ENCODE measurements at regions not wholly inside any gene's neighbourhood (a gene's known extent, or its start where the extent isn't known, plus 50 kb on each side); places are given as distances from the start of the nearest gene placed in this dataset.

DNA sequence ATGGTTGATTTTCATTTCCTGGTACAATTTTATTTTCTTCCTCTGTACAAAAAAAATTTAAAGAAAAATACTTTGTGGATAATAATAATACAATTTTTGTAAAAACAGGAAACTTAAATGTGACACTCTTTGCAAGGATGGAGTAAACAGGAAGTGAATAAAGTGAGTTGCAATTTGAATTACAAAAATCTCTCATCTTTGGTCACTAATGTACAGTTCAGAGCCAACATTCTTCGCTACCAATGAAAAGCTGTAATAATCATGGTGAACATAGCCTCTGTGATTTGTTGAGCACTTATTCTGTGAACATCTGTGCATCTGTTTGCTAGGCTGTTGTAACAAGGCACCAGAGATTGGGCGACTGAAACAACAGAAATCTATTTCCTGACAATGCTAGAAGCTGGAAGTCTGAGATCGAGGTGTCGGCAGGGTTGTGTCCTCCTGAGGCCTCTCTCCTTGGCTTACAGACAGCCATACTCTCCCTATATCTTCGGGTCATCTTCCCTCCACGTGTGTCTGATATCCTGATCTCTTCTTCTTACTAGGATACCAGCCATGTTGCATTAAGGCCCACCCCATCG lies 295.3 kb upstream of the KLF6 start:
- ATAC-seq (replicated peaks) (no peak), DNase-seq (no peak)
- no peaks in the 10 kb centered on the region for H3K36me3 Mint-ChIP-seq
- H3K4me1 Mint-ChIP-seq = peaks cover 11 to 15% of the 10 kb centered on the region in 2 donors
- no peak overlapping the region for H3K27ac Mint-ChIP-seq
- H3K4me3 Mint-ChIP-seq = no peak overlapping the region
- no peaks in the 10 kb centered on the region for H3K27me3 Mint-ChIP-seq
- no peaks in the 10 kb centered on the region for H3K9me3 Mint-ChIP-seq

DNA sequence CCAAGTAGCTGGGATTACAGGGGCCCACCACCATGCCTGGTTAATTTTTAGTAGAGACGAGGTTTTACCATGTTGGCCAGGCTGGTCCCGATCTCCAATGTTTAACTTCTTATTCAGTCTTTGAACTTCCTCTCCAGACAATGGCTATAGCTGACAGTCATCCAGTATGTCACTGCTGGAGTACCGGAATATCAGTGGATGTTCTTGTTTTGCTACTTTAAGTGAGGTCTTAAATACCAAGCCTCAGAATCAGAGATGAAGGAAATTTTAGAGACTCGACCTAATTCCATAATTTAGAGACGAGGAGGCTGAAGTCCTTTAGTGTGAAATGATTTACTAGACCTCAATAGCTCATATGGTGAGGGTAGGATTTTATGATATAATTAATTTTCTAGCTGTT lies 294.8 kb upstream of the KLF6 start:
- no peak overlapping the region for H3K27ac Mint-ChIP-seq
- H3K4me3 Mint-ChIP-seq = no peak overlapping the region
- H3K4me1 Mint-ChIP-seq = peaks cover 11 to 20% of the 10 kb centered on the region in 2 donors
- no peak for ATAC-seq (replicated peaks)
- H3K9me3 Mint-ChIP-seq = no peaks in the 10 kb centered on the region
- no peak for DNase-seq
- H3K36me3 Mint-ChIP-seq = no peaks in the 10 kb centered on the region
- H3K27me3 Mint-ChIP-seq = no peaks in the 10 kb centered on the region

DNA sequence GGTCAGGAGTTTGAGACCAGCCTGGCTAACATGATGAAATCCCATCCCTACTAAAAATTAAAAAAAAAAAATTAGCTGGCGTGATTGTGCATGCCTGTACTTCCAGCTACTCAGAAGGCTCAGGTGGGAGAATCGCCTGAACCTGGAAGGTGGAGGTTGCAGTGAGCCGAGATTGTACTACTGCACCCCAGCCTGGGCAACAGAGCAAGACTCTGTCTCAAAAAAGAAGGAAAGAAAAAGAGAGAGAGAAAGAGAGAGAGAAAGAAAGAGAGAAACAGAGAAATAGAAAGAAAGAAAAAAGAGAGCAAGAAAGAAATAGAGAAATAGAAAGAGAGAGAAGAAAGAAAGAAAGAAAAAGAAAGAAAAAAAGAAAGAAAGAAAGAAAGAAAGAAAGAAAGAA lies 292.8 kb upstream of the KLF6 start:
- H3K27ac Mint-ChIP-seq = peak overlapping the region; percentile 26
- DNase-seq = no peak
- no peaks in the 10 kb centered on the region for H3K27me3 Mint-ChIP-seq
- H3K36me3 Mint-ChIP-seq = no peaks in the 10 kb centered on the region
- no peak overlapping the region for H3K4me3 Mint-ChIP-seq
- H3K9me3 Mint-ChIP-seq = no peaks in the 10 kb centered on the region
- peaks cover 14 to 25% of the 10 kb centered on the region in 2 donors for H3K4me1 Mint-ChIP-seq
- no peak for ATAC-seq (replicated peaks)

DNA sequence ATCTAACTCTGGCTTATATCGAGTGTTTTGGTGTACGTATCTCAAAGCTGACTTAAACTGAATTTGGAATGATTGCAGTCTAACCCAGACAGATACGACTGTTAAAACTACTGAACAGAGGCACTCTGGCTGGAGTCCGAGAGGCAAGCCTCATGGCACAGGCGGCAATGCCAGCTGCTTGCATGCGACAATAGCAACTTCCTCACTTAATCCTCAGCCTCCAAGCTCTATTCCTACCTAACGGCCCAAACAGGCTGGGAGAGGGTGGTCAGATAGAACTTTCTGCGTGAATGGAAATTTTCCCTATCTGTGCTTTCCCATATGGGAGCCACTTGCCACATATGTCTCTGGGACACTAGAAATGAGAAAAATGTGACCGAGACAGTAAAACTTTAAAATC lies 292.0 kb upstream of the KLF6 start:
- ATAC-seq (replicated peaks) (no peak), DNase-seq (no peak)
- Mint-ChIP-seq H3K27ac (no peak overlapping the region), H3K36me3 (no peaks in the 10 kb centered on the region), H3K4me3 (no peak overlapping the region), H3K4me1 (peaks cover 13 to 25% of the 10 kb centered on the region in 2 donors), H3K27me3 (no peaks in the 10 kb centered on the region), H3K9me3 (no peaks in the 10 kb centered on the region)

DNA sequence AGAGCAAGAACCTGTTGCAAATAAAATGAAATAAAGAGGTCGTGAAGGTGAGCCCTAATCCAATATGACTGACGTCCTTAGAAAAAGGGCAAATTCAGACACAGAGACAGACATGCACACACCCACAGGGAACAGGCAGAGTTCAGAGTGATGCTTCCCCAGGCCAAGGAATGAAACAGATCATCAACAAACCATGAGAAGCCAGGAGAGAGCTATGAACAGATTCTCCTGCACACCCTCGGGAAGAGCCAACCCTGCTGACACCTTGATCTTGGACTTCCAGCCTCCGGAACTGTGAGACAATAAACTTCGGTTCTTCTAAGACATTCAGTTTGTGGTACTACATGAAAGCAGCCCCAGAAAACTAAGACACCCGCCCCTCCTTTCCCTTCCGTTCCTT lies 290.4 kb upstream of the KLF6 start:
- no peak overlapping the region for H3K4me3 Mint-ChIP-seq
- DNase-seq = no peak
- no peaks in the 10 kb centered on the region for H3K27me3 Mint-ChIP-seq
- H3K27ac Mint-ChIP-seq = no peak overlapping the region
- no peaks in the 10 kb centered on the region for H3K36me3 Mint-ChIP-seq
- H3K9me3 Mint-ChIP-seq = no peaks in the 10 kb centered on the region
- H3K4me1 Mint-ChIP-seq = peaks cover 13 to 21% of the 10 kb centered on the region in 2 donors
- no peak for ATAC-seq (replicated peaks)

DNA sequence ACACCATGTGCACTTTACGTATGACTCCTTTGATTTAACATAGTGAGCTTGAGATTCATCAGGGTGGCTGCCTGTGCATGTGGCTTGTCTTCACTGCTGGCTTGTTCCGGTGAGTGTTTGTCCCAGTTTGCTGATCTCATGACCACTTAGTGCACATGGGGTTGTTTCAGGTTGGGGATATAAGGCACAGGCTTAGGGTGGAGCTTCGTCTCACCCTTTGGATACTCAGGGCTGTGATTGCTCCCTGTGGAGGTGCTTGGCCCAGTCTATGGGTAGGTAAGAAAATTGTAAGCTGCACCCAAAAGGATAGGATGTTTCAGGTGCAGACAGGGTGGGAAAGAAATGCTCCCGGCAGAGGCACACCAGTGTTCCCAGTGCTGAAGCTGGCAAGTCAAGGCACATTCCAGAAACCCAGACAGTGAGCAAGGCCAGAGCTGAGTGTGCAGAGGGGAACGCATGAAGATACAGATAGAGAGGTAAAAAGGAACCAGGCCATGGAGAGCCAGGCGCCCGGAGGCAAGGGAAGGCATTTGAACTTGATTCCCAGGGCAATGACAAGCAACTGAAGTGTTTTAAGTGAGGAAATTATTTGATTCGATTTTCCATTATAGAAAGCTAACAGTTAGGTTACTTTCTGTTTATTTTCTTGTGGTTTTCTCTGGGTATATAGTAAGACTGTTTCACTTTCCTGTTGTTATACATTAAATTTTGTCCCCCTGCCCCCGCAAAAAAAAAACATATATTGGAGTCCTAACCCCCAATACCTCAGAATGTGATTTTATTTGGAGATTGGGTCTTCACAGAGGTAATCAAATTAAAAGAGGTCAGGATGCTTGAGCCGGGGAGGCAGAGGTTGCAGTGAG lies 289.8 kb upstream of the KLF6 start:
- H3K27me3 Mint-ChIP-seq = no peaks in the 10 kb centered on the region
- H3K4me3 Mint-ChIP-seq = no peak overlapping the region
- H3K4me1 Mint-ChIP-seq = peaks cover 9 to 14% of the 10 kb centered on the region in 2 donors
- DNase-seq (no peak), ATAC-seq (replicated peaks) (no peak)
- H3K27ac Mint-ChIP-seq = no peak overlapping the region
- no peaks in the 10 kb centered on the region for H3K9me3 Mint-ChIP-seq
- H3K36me3 Mint-ChIP-seq = no peaks in the 10 kb centered on the region

DNA sequence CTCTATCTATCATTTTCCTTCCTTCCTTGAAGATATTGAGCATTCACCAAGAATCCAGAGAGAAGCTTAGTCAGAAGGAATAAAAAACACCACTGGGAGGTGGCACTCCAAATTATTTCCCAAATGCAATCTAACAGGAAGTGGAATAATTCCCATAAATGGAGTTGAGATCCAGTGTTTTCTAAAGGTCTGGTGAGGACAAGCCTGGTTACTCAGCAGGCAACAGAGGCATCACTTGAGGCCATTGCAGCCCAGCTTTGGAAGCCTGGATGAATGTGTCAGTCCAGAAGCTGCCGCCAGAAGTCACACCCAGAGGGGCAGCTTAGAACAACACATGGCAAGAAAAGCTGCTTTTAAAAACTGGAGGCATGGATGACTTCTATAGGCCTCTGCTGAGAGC lies 288.9 kb upstream of the KLF6 start:
- H3K27me3 Mint-ChIP-seq = no peaks in the 10 kb centered on the region
- no peaks in the 10 kb centered on the region for H3K36me3 Mint-ChIP-seq
- H3K9me3 Mint-ChIP-seq = no peaks in the 10 kb centered on the region
- H3K27ac Mint-ChIP-seq = peak overlapping the region; percentile 69
- H3K4me3 Mint-ChIP-seq = no peak overlapping the region
- H3K4me1 Mint-ChIP-seq = peaks cover 6 to 10% of the 10 kb centered on the region in 2 donors
- no peak for DNase-seq
- ATAC-seq (replicated peaks) = no peak

DNA sequence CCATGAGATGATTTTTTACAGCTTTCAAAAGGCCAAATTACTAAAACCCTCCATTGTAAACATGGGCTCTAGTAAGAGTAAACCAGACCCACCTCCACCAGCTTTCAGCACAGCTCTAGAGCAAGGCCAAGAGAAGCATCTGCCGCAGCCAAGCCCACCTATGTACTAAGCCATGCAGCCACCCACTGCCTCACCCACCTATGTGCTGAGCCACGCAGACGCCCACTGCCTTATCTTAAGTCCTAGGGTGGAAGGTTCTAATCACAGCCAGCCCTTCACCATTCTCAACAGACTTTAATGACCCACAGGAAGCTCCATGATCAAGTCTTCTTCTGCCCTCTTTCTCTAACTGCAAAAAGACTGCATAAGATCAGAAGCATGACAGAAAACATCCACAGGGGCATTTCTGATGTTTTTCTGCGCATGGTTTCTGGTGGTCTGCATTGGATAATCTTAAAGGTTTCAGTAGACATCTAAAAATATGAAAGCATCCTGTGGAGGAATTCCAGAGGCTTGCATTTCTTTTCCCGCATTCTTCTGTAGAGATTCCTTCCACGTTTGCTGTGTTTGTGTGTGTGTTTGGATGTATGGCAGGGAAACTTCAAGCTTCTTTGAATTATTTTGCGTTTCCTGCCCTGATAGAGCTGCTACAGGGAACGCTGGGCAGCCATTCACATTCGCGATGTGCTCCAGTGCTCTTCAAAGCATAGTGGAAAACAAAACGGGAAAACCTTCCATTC lies 286.1 kb upstream of the KLF6 start:
- Mint-ChIP-seq H3K27ac (no peak overlapping the region), H3K4me1 (peaks cover 10 to 13% of the 10 kb centered on the region in 2 donors), H3K9me3 (no peaks in the 10 kb centered on the region), H3K36me3 (no peaks in the 10 kb centered on the region), H3K27me3 (no peaks in the 10 kb centered on the region), H3K4me3 (no peak overlapping the region)
- ATAC-seq (replicated peaks) = no peak
- no peak for DNase-seq

DNA sequence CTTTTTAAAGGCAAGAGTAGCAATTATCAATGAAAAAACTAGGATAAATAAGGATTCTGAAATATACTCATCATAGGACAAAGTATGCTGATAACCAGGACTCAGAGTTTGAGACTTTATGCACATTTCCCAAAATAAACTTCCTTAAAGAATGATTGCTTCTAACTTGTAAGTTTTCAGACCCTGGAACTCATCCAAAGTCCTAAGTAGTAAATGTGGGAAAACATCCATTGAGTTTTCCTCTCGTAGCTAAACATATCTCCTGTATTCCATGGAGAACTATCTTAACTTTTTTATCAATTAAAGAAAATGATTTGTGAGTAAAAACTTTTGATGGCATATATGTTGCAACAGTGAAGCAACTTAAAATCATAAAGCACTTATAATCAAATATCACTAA lies 285.2 kb upstream of the KLF6 start:
- DNase-seq (no peak), ATAC-seq (replicated peaks) (no peak)
- no peak overlapping the region for H3K27ac Mint-ChIP-seq
- H3K4me1 Mint-ChIP-seq = peaks cover 12 to 13% of the 10 kb centered on the region in 2 donors
- H3K4me3 Mint-ChIP-seq = no peak overlapping the region
- no peaks in the 10 kb centered on the region for H3K36me3 Mint-ChIP-seq
- H3K27me3 Mint-ChIP-seq = no peaks in the 10 kb centered on the region
- H3K9me3 Mint-ChIP-seq = no peaks in the 10 kb centered on the region

DNA sequence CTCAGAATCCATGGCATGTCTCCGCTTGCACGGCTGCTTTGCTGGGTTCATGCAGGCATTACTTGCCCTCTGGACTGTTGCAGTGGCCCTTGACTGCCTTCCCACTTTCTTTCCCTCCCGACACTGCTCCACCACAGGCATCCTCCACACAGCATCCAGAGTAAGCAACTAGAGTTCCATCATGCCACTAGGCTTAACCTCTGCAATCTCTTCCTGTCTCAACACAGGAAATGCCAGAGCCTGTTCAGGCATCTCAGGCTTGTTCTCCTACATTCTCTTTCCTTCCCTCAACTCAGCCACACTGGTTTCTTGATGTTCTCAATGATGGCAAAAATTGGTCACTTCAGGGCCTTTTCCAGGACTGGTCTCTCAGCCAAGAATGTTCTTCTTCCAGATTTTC lies 284.5 kb upstream of the KLF6 start:
- H3K4me3 Mint-ChIP-seq = no peak overlapping the region
- no peak overlapping the region for H3K27ac Mint-ChIP-seq
- H3K27me3 Mint-ChIP-seq = no peaks in the 10 kb centered on the region
- H3K36me3 Mint-ChIP-seq = no peaks in the 10 kb centered on the region
- H3K9me3 Mint-ChIP-seq = no peaks in the 10 kb centered on the region
- DNase-seq (no peak), ATAC-seq (replicated peaks) (no peak)
- peaks cover 6 to 10% of the 10 kb centered on the region in 2 donors for H3K4me1 Mint-ChIP-seq

DNA sequence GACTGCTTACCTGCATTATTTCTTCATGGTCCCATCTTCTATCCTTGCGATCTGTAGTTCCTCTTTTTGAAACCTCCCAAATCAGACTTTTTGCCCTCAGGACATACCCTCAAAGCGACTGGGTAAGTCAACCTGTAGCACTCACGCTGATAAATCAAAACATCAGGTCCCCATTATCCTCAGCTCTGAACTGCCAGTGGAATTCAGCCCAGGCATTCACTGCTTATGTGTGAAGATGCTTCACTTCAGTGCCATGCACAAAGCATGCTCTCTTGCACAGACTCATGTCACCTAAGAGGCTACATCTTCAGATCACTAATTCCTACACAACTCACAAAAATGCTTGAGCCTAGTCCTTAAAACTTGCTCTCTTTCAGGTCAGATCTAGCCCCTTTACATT lies 283.6 kb upstream of the KLF6 start:
- H3K27ac Mint-ChIP-seq = no peak overlapping the region
- H3K9me3 Mint-ChIP-seq = no peaks in the 10 kb centered on the region
- ATAC-seq (replicated peaks) = no peak
- H3K36me3 Mint-ChIP-seq = no peaks in the 10 kb centered on the region
- H3K27me3 Mint-ChIP-seq = no peaks in the 10 kb centered on the region
- H3K4me3 Mint-ChIP-seq = no peak overlapping the region
- no peak for DNase-seq
- H3K4me1 Mint-ChIP-seq = peaks cover 5 to 9% of the 10 kb centered on the region in 2 donors

DNA sequence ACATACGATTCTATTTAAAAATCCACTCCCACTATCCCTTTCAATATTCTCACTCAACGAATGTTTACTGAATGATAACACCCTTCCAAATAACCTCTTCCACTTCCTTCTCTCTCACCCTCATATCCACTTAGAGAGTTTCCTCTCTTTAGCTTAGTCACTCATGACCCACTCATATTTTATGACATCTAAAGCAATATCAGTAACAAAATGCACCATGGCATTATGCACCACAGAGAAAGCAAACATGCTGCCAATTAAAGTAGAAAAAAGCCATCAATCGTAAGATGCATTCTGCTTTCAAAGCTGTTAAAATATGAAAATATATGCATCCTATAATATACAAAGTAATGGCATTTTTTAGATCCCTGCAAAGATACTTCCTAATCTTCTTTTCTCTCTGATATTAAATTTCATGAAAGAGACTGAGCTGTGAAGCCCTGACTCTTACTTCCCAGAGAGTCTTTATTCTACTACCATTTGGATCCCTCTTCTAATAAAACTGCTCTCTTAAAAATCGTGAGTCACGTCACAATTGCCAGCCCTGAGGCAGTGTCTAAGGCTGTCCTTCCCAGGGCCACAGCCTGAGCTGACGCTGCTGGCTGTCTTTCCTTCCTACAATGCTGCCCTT lies 283.0 kb upstream of the KLF6 start:
- Mint-ChIP-seq H3K4me3 (no peak overlapping the region), H3K36me3 (no peaks in the 10 kb centered on the region), H3K4me1 (peaks cover 5 to 9% of the 10 kb centered on the region in 2 donors), H3K27ac (no peak overlapping the region), H3K27me3 (no peaks in the 10 kb centered on the region), H3K9me3 (no peaks in the 10 kb centered on the region)
- DNase-seq (no peak), ATAC-seq (replicated peaks) (peak; percentile 39 to 54)

DNA sequence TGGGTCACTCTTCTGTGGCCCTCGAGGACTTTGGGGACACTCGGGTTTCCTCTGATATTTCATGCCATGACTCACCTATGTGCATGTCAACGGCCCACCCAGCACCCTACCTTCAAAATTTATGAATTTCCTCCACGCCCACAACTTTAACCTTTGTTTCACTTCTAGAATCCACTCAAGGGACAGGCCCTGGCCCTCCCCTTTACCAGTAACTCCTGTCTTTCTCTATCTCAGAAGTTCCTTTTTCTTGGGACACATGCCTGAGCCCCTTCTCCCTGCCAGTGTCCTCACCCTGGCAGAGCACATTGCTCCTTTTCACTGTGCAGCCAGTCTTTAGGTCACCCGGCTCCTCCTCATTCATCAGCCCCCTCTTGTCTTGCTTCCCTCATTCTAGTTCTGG lies 282.5 kb upstream of the KLF6 start:
- no peak overlapping the region for H3K27ac Mint-ChIP-seq
- H3K4me1 Mint-ChIP-seq = peaks cover 5 to 9% of the 10 kb centered on the region in 2 donors
- H3K9me3 Mint-ChIP-seq = no peaks in the 10 kb centered on the region
- DNase-seq = peak; percentile 57
- H3K27me3 Mint-ChIP-seq = no peaks in the 10 kb centered on the region
- H3K4me3 Mint-ChIP-seq = no peak overlapping the region
- peak; percentile 91 to 93 for ATAC-seq (replicated peaks)
- H3K36me3 Mint-ChIP-seq = no peaks in the 10 kb centered on the region

DNA sequence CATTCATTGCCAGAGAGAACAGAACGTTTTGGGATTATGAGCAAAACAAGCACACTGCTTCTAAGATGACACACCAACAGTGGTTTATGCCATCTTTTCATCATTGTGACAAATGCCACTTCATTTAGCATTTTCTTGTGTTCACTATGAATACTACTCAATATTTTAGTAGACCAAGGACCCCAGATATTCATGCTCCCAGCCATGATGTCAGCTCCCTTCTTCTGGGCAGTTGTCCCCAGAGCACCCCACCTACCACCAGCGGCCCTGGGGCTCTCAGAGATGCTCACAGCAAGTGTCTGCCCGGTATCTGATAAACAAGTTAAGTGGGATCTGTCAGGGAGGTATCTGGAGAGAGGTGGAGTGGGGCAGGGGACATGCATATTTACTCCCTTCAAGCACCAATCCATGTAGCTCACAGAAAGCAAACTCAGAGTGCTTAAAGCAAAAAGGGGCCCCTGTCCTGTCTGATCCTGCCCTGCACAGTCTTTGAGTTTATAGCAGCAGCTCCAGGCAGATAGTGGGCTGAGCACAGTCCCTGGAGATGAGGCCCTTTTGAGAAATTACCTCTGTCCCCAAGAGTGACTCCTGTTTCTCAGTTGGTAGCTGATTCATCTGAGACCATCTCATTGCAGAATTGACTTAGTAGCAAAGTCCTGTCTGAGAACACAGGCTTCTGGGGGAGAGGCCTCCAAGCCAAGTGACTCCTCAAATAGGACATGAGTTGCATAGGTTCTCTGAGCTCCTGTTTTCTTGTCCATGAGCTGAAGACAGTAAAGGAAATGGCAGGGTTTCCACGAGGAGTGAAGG lies 281.8 kb upstream of the KLF6 start:
- Mint-ChIP-seq H3K4me3 (no peak overlapping the region), H3K4me1 (peaks cover 8 to 9% of the 10 kb centered on the region in 2 donors), H3K27ac (peak overlapping the region; percentile 54), H3K27me3 (no peaks in the 10 kb centered on the region), H3K9me3 (no peaks in the 10 kb centered on the region), H3K36me3 (no peaks in the 10 kb centered on the region)
- DNase-seq (peak; percentile 9), ATAC-seq (replicated peaks) (peak; percentile 73 to 79)
